Stimulated activated CD4-positive, alpha-beta T cell treated with anti-CD3 and anti-CD28 coated beads, Interleukin-2, amount 100 ng/mL, for 24 hours (primary cell): ENCODE measurements at regions not wholly inside any gene's neighbourhood (a gene's known extent, or its start where the extent isn't known, plus 50 kb on each side); places are given as distances from the start of the nearest gene placed in this dataset.
"Not testable (repeated sequence)": the region's sequence is repeated elsewhere in the genome, so short reads cannot be mapped to it uniquely, and the experiment has no call there.

Source experiments
- DNase-seq, 2 donors: peaks; one replicate each; pipeline ENCODE4 v3.0.0-alpha.2; 2020

DNA sequence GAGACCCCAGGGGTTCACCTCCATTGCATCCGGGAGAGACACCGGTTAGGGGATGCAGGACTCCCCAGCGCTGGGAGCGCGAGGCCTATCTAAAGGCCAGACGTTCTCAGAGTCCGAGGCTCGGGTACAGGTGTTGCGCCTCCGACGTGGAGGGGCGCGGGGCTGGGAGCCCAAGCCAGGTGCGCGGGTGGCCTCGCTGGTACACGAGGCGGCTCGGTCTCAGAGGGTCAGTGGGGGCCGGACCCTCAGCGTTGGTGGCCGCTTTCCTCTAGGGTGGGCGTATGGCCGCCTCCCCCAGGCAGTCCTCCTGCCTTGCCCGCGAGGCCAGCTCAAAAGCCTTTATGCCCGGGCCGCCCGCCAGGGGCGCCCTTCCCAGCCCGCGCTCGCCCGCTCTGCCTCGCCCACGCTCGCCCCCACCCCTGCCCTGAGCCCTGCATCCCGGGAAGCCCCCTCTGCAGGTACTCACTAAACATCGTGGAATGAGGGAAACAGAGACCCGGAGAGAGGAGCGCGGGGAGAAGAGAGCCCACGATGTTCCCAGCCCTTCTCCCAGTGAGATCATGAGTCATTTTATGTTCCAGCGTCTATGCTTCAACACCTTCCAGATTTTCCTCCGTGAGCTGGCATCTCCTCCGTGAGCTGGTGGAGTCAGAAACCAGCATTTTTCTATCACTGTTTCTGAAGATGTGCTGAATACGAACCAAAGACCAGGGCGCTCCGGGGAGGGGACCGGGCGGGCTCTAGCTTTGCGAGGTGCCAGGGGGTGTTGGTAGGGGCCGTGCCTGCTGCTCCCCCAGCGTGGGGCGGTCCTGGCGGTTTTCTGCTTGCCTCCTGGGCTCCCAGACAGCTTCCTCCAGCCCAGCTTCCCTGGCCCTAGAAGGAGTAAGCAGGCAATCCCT, 73.8 kb downstream of the DIO3 start:
- no peak for DNase-seq

DNA sequence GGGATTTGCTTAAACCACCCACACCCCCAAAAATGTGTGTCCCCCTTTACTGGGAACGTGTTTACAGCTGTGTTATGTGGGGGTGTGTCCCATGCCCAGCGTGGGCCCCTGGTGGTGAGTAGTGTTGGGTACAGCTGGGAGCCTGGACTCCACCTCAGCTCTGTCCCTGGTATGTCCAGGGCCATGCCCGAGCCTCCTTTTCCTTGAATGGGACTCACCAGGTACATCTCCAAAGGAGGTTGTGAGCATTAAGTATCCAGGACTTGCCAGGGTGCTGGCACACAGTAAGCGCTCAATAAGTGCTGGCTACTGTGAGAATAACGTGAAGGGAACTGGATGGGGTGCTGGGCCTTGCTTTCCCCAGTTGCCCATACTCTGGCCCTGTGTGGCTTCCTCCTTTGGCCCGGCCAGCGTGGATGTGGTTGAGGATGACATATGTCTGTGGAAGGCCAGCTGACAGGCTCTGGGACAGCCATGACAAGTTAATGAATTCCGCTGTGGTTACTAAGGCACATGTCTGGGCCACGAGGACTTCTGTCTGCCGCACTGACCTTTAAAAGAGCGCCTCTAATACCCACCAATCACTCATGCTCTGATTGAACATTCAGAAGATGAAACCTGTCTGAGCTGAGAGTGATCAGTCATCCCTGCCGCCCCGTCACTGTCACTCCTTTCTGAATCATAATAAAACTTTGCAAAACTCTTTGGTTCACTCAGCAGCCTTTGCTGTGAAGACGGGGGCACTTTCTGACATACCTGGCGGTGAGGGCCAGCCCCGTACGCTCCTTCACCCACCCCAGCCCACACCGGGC, 74.7 kb downstream of the DIO3 start:
- peak in 1 of 2 donors; percentile 51 for DNase-seq

- DNase-seq = no peak
Observed at GRCh38 chr14:101639241-101639833, 78.0 kb downstream of the DIO3 start.

- DNase-seq = no peak
Observed at GRCh38 chr14:101643651-101644050, 82.4 kb downstream of the DIO3 start.

GRCh38 chr14:101654051-101654450, 92.8 kb downstream of the DIO3 start:
- no peak for DNase-seq

- DNase-seq = no peak
Observed at GRCh38 chr14:101657372-101657771, 96.1 kb downstream of the DIO3 start.

DNA sequence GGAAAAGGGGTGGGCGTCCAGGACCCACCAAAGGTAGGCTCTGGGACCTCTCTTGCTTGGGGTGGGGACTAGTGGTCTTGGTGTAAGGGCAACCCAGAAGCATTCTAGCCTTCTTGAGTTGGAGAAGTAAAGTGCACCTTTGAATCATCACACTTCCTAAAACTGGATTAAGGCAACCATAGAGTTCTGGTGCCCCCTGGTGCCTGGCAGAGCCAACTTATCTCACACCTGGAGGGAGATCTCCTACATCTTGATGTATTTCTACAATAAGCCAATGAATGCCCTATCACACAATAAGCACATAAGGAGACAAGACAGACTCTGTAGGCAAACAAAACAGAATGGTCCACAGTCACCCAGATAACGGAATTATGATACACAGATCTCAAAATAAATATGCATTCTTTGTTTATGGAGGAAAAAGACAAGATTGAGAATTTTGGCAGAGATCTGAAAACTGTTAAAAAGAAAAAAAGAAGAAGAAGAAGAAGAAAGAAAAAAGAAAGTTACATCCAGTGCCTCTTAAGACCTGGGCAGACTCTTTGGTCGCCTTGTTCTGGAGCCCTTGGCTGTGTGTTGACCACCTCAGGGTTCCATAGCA, 95.9 kb upstream of the PPP2R5C start:
- DNase-seq = peak; percentile 37 to 63

DNA sequence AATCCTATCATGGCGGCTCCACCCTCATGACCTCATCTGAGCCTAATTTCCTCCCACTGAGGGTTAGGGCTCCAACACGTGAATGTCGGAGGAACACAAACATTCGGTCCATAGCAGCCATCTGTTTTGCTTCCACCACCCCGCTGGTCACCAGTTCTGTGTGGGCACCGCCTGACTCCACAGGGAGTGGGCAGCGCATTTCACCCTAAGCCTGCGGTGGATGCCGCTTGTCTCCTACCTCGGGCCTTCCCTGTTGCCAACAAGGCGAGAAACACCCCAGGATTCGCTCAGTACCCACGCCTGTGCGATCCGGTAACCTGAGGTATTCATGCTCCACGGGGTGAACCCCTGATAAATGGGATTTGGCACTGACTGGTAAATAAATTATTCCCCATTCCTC, 95.2 kb upstream of the PPP2R5C start:
- no peak for DNase-seq

DNA sequence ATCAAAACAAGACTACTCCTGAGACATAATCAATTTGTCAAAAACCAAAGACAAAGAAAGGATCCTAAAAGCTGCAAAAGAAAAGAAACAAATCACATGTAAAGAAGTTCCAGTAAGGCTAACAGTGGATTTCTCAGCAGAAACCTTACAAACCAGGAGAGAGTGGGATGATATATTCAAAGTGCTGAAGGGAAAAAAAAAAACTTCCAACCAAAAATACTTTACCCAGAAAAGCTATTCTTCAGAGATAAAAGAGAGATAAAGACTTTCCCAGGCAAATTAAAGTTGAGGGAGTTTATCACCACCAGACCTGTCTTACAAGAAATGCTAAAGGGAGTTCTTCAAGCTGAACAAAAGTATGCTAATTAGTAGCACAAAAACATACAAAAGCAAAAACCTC, 91.9 kb upstream of the PPP2R5C start:
- no peak for DNase-seq

GRCh38 chr14:101673873-101674272, 87.6 kb upstream of the PPP2R5C start:
- DNase-seq = no peak

DNA sequence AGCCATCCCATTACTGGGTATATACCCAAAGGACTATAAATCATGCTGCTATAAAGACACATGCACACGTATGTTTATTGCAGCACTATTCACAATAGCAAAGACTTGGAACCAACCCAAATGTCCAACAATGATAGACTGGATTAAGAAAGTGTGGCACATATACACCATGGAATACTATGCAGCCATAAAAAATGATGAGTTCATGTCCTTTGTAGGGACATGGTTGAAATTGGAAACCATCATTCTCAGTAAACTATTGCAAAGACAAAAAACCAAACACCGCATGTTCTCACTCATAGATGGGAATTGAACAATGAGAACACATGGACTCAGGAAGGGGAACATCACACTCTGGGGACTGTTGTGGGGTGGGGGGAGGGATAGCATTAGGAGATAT, 85.7 kb upstream of the PPP2R5C start:
- DNase-seq = not testable (repeated sequence)

DNA sequence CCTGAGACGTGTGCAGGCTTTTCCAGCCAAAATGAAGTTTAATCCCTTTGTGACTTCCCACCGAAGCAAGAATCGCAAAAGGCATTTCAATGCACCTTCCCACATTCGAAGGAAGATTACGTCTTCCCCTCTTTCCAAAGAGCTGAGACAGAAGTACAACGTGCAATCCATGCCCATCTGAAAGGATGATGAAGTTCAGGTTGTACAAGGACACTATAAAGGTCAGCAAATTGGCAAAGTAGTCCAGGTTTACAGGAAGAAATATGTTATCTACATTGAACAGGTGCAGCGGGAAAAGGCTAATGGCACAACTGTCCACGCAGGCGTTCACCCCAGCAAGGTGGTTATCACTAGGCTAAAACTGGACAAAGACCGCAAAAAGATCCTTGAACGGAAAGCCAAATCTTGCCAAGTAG, 83.6 kb upstream of the PPP2R5C start:
- not testable (repeated sequence) for DNase-seq

GRCh38 chr14:101681795-101682194, 79.7 kb upstream of the PPP2R5C start:
- DNase-seq = no peak

DNA sequence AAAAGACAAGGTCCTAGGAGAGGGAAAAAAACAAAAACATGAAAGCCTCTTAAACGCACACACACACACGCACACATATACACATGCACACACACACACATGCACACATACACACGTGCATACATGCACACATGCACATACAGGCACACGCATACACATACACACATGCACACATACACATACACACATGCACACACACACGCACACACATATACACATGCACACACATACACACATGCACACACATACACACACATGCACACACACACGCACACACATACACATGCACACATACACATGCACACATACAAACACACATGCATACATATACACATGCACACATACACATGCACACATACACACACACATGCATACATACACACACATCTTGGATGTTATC, 78.1 kb upstream of the PPP2R5C start:
- DNase-seq = no peak

DNA sequence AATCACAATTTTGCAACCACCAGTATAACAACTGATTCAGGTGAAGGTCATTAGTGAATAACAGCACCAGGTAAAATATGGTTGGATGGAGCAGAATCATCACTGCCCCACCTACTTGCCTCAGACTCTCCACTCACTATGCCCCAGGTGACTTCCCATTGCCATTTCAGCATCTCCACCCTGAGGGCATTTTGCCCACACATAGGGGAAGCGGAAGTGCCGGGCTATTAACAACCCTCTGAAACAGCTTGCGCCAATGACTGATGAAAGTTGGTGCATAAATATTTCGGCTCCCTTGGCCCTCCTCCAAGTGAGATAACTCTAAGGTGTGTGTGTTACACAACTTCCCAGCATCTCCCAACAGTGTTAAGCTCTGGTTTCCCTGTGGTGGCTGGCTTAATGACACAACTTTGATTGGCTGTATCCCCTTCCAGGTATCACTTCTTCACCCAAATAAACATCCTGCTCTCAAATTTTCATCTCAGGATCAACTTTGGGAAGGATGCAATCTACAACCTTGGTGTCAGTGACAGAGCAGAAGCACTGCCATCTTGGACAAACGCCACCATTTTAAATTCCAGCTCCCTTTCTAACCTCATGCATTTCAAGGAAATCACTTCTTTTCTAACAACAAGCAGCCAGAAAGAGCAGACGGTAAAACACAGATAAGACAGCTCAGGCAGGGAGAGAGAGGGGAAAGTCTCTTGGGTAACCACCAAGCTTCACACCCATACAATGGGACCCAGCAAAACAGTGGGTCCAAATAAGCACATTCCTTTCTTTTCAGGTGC, 73.6 kb upstream of the PPP2R5C start:
- DNase-seq = no peak

DNA sequence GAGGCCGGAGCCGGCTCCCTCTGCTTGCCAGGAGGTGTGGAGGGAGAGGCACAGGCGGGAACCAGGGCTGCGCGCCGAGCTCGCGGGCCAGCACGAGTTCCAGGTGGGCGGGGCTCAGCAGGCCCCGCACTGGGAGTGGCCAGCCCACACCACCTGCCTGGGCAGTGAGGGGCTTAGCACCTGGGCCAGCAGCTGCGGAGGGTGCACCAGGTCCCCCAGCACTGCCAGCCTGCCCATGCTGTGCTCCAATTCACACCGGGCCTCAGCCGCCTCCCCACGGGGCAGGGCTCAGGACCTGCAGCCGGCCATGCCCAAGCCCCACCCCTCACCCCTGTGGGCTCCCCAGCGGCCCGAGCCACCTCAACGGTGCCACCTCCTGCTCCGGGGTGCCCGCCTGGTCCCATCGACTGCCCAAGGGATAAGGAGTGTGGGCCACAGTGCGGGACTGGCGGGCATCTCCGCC, 72.4 kb upstream of the PPP2R5C start:
- no peak for DNase-seq

DNA sequence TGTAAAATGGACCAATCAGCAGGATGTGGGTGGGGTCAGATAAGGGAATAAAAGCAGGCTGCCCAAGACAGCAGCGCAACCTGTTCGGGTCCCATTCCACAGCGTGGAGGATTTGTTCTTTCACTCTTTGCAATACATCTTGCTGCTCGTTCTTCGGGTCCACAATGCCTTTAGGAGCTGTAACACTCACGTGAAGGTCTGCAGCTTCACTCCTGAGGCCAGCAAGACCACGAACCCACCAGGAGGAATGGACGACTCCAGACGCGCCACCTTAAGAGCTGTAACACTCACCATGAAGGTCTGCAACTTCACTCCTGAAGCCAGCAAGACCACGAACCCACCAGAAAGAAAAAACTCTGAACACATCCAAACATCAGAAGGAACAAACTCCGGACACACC, 71.5 kb upstream of the PPP2R5C start:
- not testable (repeated sequence) for DNase-seq

GRCh38 chr14:101695659-101696058, 65.8 kb upstream of the PPP2R5C start:
- DNase-seq = no peak

DNA sequence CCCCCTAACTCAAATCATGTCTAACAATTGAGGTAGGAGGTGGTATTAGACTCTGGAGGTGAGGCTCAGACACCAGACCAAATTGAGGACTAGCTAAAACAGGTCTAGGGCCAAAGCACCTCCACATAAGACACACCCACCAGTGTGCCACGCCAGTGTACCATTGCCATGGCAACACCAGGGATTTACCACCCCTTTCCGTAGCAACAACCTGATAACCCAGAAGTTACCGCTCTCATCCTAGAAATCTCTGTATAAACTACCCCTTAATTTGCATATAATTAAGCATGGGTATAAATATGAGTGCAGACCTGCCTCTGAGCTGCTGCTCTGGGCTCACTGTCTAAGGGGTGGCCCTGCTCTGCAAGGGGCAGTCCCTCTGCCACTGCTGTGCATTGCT, 57.4 kb upstream of the PPP2R5C start:
- no peak for DNase-seq

DNA sequence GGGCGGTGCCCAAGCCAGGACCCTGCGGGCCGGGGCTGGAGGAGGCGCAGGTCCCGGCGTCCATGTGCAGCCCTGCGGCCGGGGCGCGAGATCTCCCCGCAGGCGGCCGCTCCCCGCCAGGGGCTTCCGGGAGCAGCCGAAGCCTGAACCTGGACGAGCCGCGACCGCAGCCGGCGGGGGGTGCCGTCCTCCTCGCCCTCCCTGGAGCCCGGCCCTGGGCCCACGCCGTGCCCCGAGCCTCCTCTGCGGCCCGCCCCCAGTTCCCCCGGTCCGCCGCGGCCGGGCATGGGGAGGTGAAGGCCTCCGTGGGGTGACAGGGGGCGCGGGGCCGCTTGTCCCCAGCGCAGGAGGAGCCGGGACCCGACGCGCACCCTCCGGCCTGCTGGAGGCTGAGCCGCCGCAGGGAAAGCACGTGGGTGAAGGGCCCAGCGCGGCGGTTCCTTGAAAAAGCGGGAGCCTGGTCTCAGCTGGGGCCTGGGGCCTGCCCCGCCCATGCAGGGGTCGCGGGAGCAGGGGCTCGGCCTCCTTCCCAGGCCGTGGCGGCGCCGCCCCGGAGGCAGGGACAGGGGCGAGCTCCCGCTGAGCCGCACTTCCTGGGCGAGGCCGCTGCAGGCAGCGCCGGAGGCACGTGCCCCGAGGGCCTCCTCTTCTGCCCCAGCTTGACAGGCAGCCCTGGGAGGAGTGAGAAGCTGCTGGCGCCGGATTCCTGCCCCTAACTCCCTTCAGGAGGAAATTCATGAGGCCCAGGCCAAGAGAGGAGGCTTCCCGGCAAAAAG, 55.6 kb upstream of the PPP2R5C start:
- DNase-seq = peak; percentile 61 to 63

GRCh38 chr14:101706509-101707067, 54.9 kb upstream of the PPP2R5C start:
- no peak for DNase-seq
